ENCODE measurements at regions not wholly inside any gene's neighbourhood (a gene's known extent, or its start where the extent isn't known, plus 50 kb on each side); places are given as distances from the start of the nearest gene placed in this dataset.
"Not testable (repeated sequence)": the region's sequence is repeated elsewhere in the genome, so short reads cannot be mapped to it uniquely, and the experiment has no call there.

- not testable (repeated sequence) for ATAC-seq (ENCODE audit: low FRiP score)
These were observed 724.2 kb downstream of the FOXD4L5 start for GRCh38 chr9:64560833-64561232.

More at GRCh38 chr9:64560833-64561232, 724.2 kb downstream of the FOXD4L5 start:
- peak; percentile 15 for DNase-seq (ENCODE audit: low spot score)

Measured in omental fat pad (tissue), 1 donor.